ENCODE measurements at regions not wholly inside any gene's neighbourhood (a gene's known extent, or its start where the extent isn't known, plus 50 kb on each side); places are given as distances from the start of the nearest gene placed in this dataset.

GRCh38 chr7:21300692-21301091, 127.2 kb upstream of the SP4 start:
- Histone ChIP-seq H3K36me3 (ENCODE audit: insufficient read depth, low read length) (no peaks in the 10 kb centered on the region), H3K27ac (ENCODE audit: low read depth, low read length) (no peak overlapping the region), H3K9me3 (ENCODE audit: control insufficient read depth in 1 of 2, low read length in 2 of 2) (no peaks in the 10 kb centered on the region), H3K4me3 (ENCODE audit: low read length in 2 of 2) (no peak overlapping the region), H3K27me3 (ENCODE audit: insufficient read depth, low read length) (no peaks in the 10 kb centered on the region), H3K4me1 (ENCODE audit: insufficient read depth, low read length) (no peaks in the 10 kb centered on the region)
- CTCF ChIA-PET (ENCODE audit: partially characterized antibody): no interaction called here
- H3K4me3 Mint-ChIP-seq: no peak overlapping the region
- peaks cover 0 to 5% (median 2%) of the 10 kb centered on the region in 4 donors for H3K4me1 Mint-ChIP-seq
- H3K27me3 Mint-ChIP-seq: peaks cover 0 to 1% of the 10 kb centered on the region in 2 donors
- DNase-seq: peak in 4 of 5 donors; percentile 2 to 35 (median 4)
- no peak overlapping the region for H3K27ac Mint-ChIP-seq
- intact Hi-C loops (cut with micrococcal nuclease): no loop called here
- no peaks in the 10 kb centered on the region for H3K36me3 Mint-ChIP-seq
- H3K9me3 Mint-ChIP-seq: no peaks in the 10 kb centered on the region
- POLR2A ChIA-PET (ENCODE audit: partially characterized antibody): interaction anchor here (1.0 kb wide), 1 partner anchor 38 kb away, joined by 4 read pairs; no protein-coding TSS in a partner anchor

- Mint-ChIP-seq H3K27me3 (no peaks in the 10 kb centered on the region), H3K4me3 (no peak overlapping the region), H3K36me3 (peaks cover 0 to 5% of the 10 kb centered on the region in 2 donors), H3K4me1 (peaks cover 0 to 5% (median 2%) of the 10 kb centered on the region in 4 donors), H3K27ac (peak overlapping the region in 1 of 7 donors; percentile 47), H3K9me3 (peaks cover 0 to 8% (median 6%) of the 10 kb centered on the region in 8 donors)
- Histone ChIP-seq H3K4me1 (ENCODE audit: insufficient read depth, low read length) (no peaks in the 10 kb centered on the region), H3K27me3 (ENCODE audit: insufficient read depth, low read length) (no peaks in the 10 kb centered on the region), H3K36me3 (ENCODE audit: insufficient read depth, low read length) (no peaks in the 10 kb centered on the region), H3K27ac (ENCODE audit: low read depth, low read length) (no peak overlapping the region), H3K9me3 (ENCODE audit: control insufficient read depth in 1 of 2, low read length in 2 of 2) (no peaks in the 10 kb centered on the region), H3K4me3 (ENCODE audit: low read length in 2 of 2) (no peak overlapping the region)
- POLR2A ChIA-PET (ENCODE audit: partially characterized antibody): no interaction called here
- CTCF ChIA-PET (ENCODE audit: partially characterized antibody): no interaction called here
- no peak for DNase-seq
- intact Hi-C loops (cut with micrococcal nuclease): no loop called here
These were observed 123.0 kb upstream of the SP4 start for GRCh38 chr7:21304808-21305375.

- H3K27me3 ChIP-seq (ENCODE audit: insufficient read depth, low read length): no peaks in the 10 kb centered on the region
- Mint-ChIP-seq H3K27ac (no peak overlapping the region), H3K9me3 (peaks cover 0 to 8% (median 6%) of the 10 kb centered on the region in 8 donors), H3K27me3 (no peaks in the 10 kb centered on the region), H3K4me1 (peaks cover 0 to 5% (median 2%) of the 10 kb centered on the region in 4 donors), H3K4me3 (no peak overlapping the region), H3K36me3 (peaks cover 0 to 5% of the 10 kb centered on the region in 2 donors)
- H3K27ac ChIP-seq (ENCODE audit: low read depth, low read length): no peak overlapping the region
- H3K36me3 ChIP-seq (ENCODE audit: insufficient read depth, low read length): no peaks in the 10 kb centered on the region
- no peak overlapping the region for H3K4me3 ChIP-seq (ENCODE audit: low read length in 2 of 2)
- no peaks in the 10 kb centered on the region for H3K4me1 ChIP-seq (ENCODE audit: insufficient read depth, low read length)
- intact Hi-C loops (cut with micrococcal nuclease): no loop called here
- POLR2A ChIA-PET (ENCODE audit: partially characterized antibody): interaction anchor here (0.6 kb wide), 1 partner anchor 61 kb away, joined by 3 read pairs; no protein-coding TSS in a partner anchor
- CTCF ChIA-PET (ENCODE audit: partially characterized antibody): no interaction called here
- no peak for DNase-seq
- no peaks in the 10 kb centered on the region for H3K9me3 ChIP-seq (ENCODE audit: control insufficient read depth in 1 of 2, low read length in 2 of 2)
These were observed 122.2 kb upstream of the SP4 start for GRCh38 chr7:21305455-21306235.

GRCh38 chr7:21314954-21315353, 112.9 kb upstream of the SP4 start:
- no peak overlapping the region for H3K27ac ChIP-seq (ENCODE audit: low read depth, low read length)
- no peaks in the 10 kb centered on the region for H3K4me1 ChIP-seq (ENCODE audit: insufficient read depth, low read length)
- Mint-ChIP-seq H3K4me1 (peaks cover 0 to 7% (median under 1%) of the 10 kb centered on the region in 4 donors), H3K27ac (no peak overlapping the region), H3K4me3 (no peak overlapping the region), H3K9me3 (peaks cover 4 to 20% (median 11%) of the 10 kb centered on the region in 8 donors), H3K27me3 (no peaks in the 10 kb centered on the region), H3K36me3 (peaks cover 0 to 3% of the 10 kb centered on the region in 2 donors)
- DNase-seq: no peak
- H3K27me3 ChIP-seq (ENCODE audit: insufficient read depth, low read length): no peaks in the 10 kb centered on the region
- no peaks in the 10 kb centered on the region for H3K9me3 ChIP-seq (ENCODE audit: control insufficient read depth in 1 of 2, low read length in 2 of 2)
- ChIA-PET POLR2A (ENCODE audit: partially characterized antibody) (no interaction called here), CTCF (ENCODE audit: partially characterized antibody) (no interaction called here)
- no peak overlapping the region for H3K4me3 ChIP-seq (ENCODE audit: low read length in 2 of 2)
- intact Hi-C loops (cut with micrococcal nuclease): no loop called here
- H3K36me3 ChIP-seq (ENCODE audit: insufficient read depth, low read length): no peaks in the 10 kb centered on the region

- Mint-ChIP-seq H3K27ac (no peak overlapping the region), H3K4me3 (no peak overlapping the region), H3K9me3 (peaks cover 0 to under 1% (median 0%) of the 10 kb centered on the region in 8 donors), H3K27me3 (no peaks in the 10 kb centered on the region), H3K4me1 (peaks cover 0 to 7% (median under 1%) of the 10 kb centered on the region in 4 donors), H3K36me3 (no peaks in the 10 kb centered on the region)
- Histone ChIP-seq H3K36me3 (ENCODE audit: insufficient read depth, low read length) (no peaks in the 10 kb centered on the region), H3K9me3 (ENCODE audit: control insufficient read depth in 1 of 2, low read length in 2 of 2) (no peaks in the 10 kb centered on the region), H3K4me1 (ENCODE audit: insufficient read depth, low read length) (no peaks in the 10 kb centered on the region), H3K27me3 (ENCODE audit: insufficient read depth, low read length) (no peaks in the 10 kb centered on the region), H3K4me3 (ENCODE audit: low read length in 2 of 2) (no peak overlapping the region), H3K27ac (ENCODE audit: low read depth, low read length) (no peak overlapping the region)
- ChIA-PET POLR2A (ENCODE audit: partially characterized antibody) (no interaction called here), CTCF (ENCODE audit: partially characterized antibody) (no interaction called here)
- DNase-seq: no peak
- intact Hi-C loops (cut with micrococcal nuclease): no loop called here
These were observed 109.6 kb upstream of the SP4 start for GRCh38 chr7:21317966-21318915.

GRCh38 chr7:21318916-21319270, 109.0 kb upstream of the SP4 start:
- Mint-ChIP-seq H3K4me1 (peaks cover 0 to 7% (median under 1%) of the 10 kb centered on the region in 4 donors), H3K36me3 (no peaks in the 10 kb centered on the region), H3K4me3 (no peak overlapping the region), H3K27me3 (no peaks in the 10 kb centered on the region), H3K27ac (no peak overlapping the region), H3K9me3 (no peaks in the 10 kb centered on the region)
- H3K27ac ChIP-seq (ENCODE audit: low read depth, low read length): no peak overlapping the region
- H3K4me3 ChIP-seq (ENCODE audit: low read length in 2 of 2): no peak overlapping the region
- H3K27me3 ChIP-seq (ENCODE audit: insufficient read depth, low read length): no peaks in the 10 kb centered on the region
- ChIA-PET CTCF (ENCODE audit: partially characterized antibody) (no interaction called here), POLR2A (ENCODE audit: partially characterized antibody) (no interaction called here)
- no peaks in the 10 kb centered on the region for H3K4me1 ChIP-seq (ENCODE audit: insufficient read depth, low read length)
- no peaks in the 10 kb centered on the region for H3K36me3 ChIP-seq (ENCODE audit: insufficient read depth, low read length)
- no peak for DNase-seq
- no peaks in the 10 kb centered on the region for H3K9me3 ChIP-seq (ENCODE audit: control insufficient read depth in 1 of 2, low read length in 2 of 2)
- intact Hi-C loops (cut with micrococcal nuclease): no loop called here

- CTCF ChIA-PET (ENCODE audit: partially characterized antibody): interaction anchor here (0.8 kb wide), 1 partner anchor 18 kb away, joined by 3 read pairs; no protein-coding TSS in a partner anchor
- Mint-ChIP-seq H3K9me3 (peaks cover 0 to 3% (median 0%) of the 10 kb centered on the region in 8 donors), H3K27me3 (peaks cover 0 to 2% of the 10 kb centered on the region in 2 donors), H3K4me3 (no peak overlapping the region), H3K4me1 (peaks cover 0 to 4% (median under 1%) of the 10 kb centered on the region in 4 donors), H3K27ac (no peak overlapping the region), H3K36me3 (no peaks in the 10 kb centered on the region)
- no peaks in the 10 kb centered on the region for H3K27me3 ChIP-seq (ENCODE audit: insufficient read depth, low read length)
- POLR2A ChIA-PET (ENCODE audit: partially characterized antibody): no interaction called here
- no peaks in the 10 kb centered on the region for H3K4me1 ChIP-seq (ENCODE audit: insufficient read depth, low read length)
- intact Hi-C loops (cut with micrococcal nuclease): no loop called here
- DNase-seq: no peak
- no peak overlapping the region for H3K4me3 ChIP-seq (ENCODE audit: low read length in 2 of 2)
- no peaks in the 10 kb centered on the region for H3K36me3 ChIP-seq (ENCODE audit: insufficient read depth, low read length)
- no peak overlapping the region for H3K27ac ChIP-seq (ENCODE audit: low read depth, low read length)
- no peaks in the 10 kb centered on the region for H3K9me3 ChIP-seq (ENCODE audit: control insufficient read depth in 1 of 2, low read length in 2 of 2)
These were observed 101.6 kb upstream of the SP4 start for GRCh38 chr7:21326241-21326640.

Data from CD4-positive, alpha-beta memory T cell (primary cell).